ENCODE measurements at regions not wholly inside any gene's neighbourhood (a gene's known extent, or its start where the extent isn't known, plus 50 kb on each side); places are given as distances from the start of the nearest gene placed in this dataset.

GRCh38 chr1:30140566-30140965 lies 582.8 kb downstream of the MATN1 start:
- no peak for TF ChIP-seq CTCF (IDR thresholded peaks at IDR 0.05; ENCODE audit: low read depth, low read length)
- H3K9me3 ChIP-seq (ENCODE audit: severe bottlenecking): peaks cover 6% of the 10 kb centered on the region
- H3K36me3 ChIP-seq: no peaks in the 10 kb centered on the region
- no peaks in the 10 kb centered on the region for H3K27me3 ChIP-seq (ENCODE audit: insufficient read depth, low read depth, severe bottlenecking)
- DNase-seq: no peak
- H3K4me3 ChIP-seq (ENCODE audit: low read depth, low read length): no peak overlapping the region
- no peak overlapping the region for H3K27ac ChIP-seq

GRCh38 chr1:30138891-30139290 lies 584.5 kb downstream of the MATN1 start:
- H3K9me3 ChIP-seq (ENCODE audit: severe bottlenecking): peaks cover 6% of the 10 kb centered on the region
- H3K27ac ChIP-seq: no peak overlapping the region
- H3K36me3 ChIP-seq: no peaks in the 10 kb centered on the region
- no peaks in the 10 kb centered on the region for H3K27me3 ChIP-seq (ENCODE audit: insufficient read depth, low read depth, severe bottlenecking)
- DNase-seq: no peak
- TF ChIP-seq CTCF (IDR thresholded peaks at IDR 0.05; ENCODE audit: low read depth, low read length): no peak
- H3K4me3 ChIP-seq (ENCODE audit: low read depth, low read length): no peak overlapping the region

DNA sequence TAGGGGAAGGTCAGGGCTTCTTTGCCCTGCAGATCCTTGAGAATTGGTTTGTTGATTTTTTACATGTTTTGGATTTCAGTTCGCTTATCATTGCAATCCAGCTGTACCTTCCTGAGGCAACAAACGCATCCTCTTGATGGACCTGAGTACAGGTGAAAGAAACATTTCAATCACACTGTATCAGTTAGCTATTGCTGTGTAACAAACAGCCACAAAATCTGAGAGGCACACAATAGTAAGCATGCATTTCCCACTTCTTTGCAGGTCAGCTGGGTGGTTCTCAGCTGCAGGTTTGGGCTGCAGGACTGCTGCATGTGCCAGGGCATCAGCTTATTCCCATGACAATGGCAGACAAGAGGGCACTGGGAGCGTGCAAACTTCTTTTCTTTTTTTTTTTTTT lies 586.4 kb downstream of the MATN1 start:
- no peak for DNase-seq
- no peaks in the 10 kb centered on the region for H3K9me3 ChIP-seq (ENCODE audit: severe bottlenecking)
- H3K4me3 ChIP-seq (ENCODE audit: low read depth, low read length): no peak overlapping the region
- H3K27ac ChIP-seq: no peak overlapping the region
- no peak for TF ChIP-seq CTCF (IDR thresholded peaks at IDR 0.05; ENCODE audit: low read depth, low read length)
- H3K27me3 ChIP-seq (ENCODE audit: insufficient read depth, low read depth, severe bottlenecking): no peaks in the 10 kb centered on the region
- H3K36me3 ChIP-seq: no peaks in the 10 kb centered on the region

GRCh38 chr1:30135698-30136097 lies 587.7 kb downstream of the MATN1 start:
- Histone ChIP-seq H3K27ac (no peak overlapping the region), H3K36me3 (no peaks in the 10 kb centered on the region), H3K9me3 (ENCODE audit: severe bottlenecking) (no peaks in the 10 kb centered on the region), H3K4me3 (ENCODE audit: low read depth, low read length) (no peak overlapping the region), H3K27me3 (ENCODE audit: insufficient read depth, low read depth, severe bottlenecking) (no peaks in the 10 kb centered on the region)
- no peak for TF ChIP-seq CTCF (IDR thresholded peaks at IDR 0.05; ENCODE audit: low read depth, low read length)
- DNase-seq: no peak

GRCh38 chr1:30134466-30135217 lies 588.7 kb downstream of the MATN1 start:
- no peak overlapping the region for H3K4me3 ChIP-seq (ENCODE audit: low read depth, low read length)
- no peaks in the 10 kb centered on the region for H3K27me3 ChIP-seq (ENCODE audit: insufficient read depth, low read depth, severe bottlenecking)
- no peaks in the 10 kb centered on the region for H3K9me3 ChIP-seq (ENCODE audit: severe bottlenecking)
- H3K36me3 ChIP-seq: no peaks in the 10 kb centered on the region
- TF ChIP-seq CTCF (IDR thresholded peaks at IDR 0.05; ENCODE audit: low read depth, low read length): no peak
- DNase-seq: no peak
- H3K27ac ChIP-seq: no peak overlapping the region
